Activated CD8-positive, alpha-beta memory T cell treated with anti-CD3 and anti-CD28 coated beads for 4 hours (primary cell): ENCODE measurements at regions not wholly inside any gene's neighbourhood (a gene's known extent, or its start where the extent isn't known, plus 50 kb on each side); places are given as distances from the start of the nearest gene placed in this dataset.
"Not testable (repeated sequence)": the region's sequence is repeated elsewhere in the genome, so short reads cannot be mapped to it uniquely, and the experiment has no call there.

ENCODE experiments used
- DNase-seq, 2 donors: peaks; one replicate each; pipeline ENCODE4 v3.0.0-alpha.2; 2020; ENCODE audit warnings: low read depth in 2 of 2

- DNase-seq: not testable (repeated sequence)
These were observed 159.4 kb downstream of the SKIDA1 start for GRCh38 chr10:21366108-21366507.

GRCh38 chr10:21364196-21365114 lies 161.0 kb downstream of the SKIDA1 start:
- no peak for DNase-seq

GRCh38 chr10:21363731-21364104 lies 161.8 kb downstream of the SKIDA1 start:
- DNase-seq: no peak

DNA sequence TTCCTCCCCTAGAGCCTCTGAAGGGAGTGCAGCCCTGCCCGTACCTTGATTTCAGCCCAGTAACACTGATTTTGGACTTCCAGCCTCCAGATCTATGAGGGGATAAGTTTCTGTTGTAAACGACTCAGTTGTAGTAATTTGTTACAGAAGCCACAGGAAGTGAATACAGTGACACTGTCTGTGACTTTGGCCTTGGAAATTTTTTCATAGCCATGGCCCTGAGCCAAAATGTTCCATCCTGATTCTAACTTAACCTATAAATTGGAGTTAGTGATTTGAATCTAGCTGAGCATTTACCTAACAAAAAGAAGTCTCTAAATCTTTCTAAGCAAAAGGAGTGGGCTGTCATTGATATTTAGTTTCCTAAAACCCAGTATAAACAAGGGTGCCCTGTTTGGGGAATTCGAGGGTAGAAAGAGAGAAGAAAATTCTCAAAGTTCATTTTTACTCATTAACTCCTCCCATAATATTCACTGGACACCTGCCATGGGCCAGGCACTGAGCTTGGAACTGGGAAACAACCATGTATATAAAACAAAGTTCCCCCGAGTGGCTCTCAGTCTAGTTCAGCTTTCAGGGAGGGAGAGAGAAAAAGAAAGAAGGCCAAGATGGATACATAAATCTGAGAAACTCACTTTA lies 162.3 kb downstream of the SKIDA1 start:
- DNase-seq: no peak

DNA sequence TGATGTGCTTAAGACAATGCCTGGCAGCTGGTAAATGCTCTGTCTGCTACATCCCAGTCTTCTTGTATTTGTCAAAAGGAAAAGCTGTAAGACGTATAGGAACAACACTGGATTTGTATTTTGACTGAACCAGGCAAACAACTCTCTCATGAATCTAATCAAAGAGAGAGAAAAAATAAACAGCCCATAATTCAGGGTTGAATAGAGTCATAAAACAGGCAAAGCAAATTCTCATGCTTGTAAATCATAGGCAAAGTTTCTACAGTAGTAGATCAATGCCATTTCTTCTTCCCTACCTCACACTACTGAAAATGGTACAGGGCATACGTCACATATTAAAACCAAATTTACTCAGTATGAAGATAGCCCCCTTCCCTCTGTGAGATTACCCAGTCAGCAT lies 166.3 kb downstream of the SKIDA1 start:
- DNase-seq: no peak

DNA sequence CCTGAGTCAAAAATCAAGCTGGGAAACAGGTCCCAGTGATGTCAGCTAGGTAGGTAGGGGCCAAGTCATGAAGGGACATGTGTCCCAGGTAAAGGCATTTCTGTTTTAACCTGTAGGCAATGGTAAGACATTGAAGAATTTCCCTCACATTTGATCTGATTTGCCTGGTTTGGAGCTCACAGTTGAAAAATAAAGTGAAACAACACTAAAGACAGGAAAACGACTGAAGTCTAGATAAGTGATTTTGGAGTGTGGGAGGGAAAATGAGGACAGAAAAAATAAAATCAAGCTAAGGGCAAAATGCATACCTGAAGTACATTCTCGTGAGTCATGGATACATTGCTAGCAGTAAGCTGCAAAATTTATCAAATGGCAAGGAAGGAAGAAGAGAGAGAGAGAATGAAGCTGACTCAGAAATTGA lies 169.9 kb downstream of the SKIDA1 start:
- DNase-seq: no peak

GRCh38 chr10:21352886-21353285 lies 172.6 kb downstream of the SKIDA1 start:
- no peak for DNase-seq

DNA sequence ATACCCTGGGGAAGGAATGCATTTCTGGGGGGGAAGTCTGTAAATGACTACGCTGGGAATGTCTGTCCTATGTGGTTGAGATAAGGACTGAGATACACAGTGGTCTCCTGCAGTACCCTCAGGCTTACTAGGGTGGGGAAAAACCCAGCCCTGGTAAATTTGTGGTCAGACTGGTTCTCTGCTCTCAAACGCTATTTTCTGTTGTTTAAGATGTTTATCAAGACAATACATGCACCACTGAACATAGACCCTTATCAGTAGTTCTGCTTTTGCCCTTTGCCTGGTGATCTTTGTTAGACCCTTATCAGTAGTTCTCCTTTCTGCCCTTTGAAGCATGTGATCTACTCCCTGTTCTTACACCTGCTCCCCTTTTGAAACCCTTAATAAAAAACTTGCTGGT lies 173.9 kb downstream of the SKIDA1 start:
- not testable (repeated sequence) for DNase-seq

DNA sequence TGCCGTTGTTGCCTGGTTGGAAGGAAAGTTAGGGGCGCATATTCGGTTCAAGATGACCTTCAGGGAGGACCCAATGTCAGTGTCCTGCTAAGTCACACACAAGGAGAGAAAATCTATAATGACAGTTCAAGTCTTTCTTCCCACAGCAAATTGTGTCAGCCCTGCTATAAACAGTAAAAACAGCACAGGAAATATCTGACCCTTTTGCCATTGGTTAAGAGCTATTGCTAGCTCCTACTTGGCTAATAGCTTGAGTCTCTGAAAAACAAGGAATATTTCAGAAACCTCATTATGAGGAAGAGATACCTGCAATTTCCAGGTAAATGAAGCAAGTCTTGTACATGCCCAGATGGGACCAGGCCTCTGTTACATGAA lies 175.6 kb downstream of the SKIDA1 start:
- DNase-seq: no peak

DNA sequence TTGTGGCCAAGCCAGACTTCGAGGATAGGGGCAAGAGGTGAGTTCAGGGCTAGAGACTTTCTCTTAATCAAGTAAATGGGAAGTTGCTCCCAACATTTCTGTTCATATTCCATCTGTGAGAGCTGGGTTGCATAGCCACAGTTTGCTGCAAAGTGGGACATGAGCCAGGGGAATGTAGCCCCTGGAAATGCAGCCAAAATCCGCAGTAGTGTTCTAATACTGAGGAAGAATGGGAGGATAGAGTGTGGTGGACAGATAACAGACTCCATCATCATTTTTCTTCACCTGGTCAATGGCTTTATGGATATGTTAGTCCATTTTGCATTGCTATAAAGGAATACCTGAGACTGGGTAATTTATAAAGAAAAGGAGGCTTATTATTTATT lies 177.7 kb downstream of the SKIDA1 start:
- DNase-seq: no peak

DNA sequence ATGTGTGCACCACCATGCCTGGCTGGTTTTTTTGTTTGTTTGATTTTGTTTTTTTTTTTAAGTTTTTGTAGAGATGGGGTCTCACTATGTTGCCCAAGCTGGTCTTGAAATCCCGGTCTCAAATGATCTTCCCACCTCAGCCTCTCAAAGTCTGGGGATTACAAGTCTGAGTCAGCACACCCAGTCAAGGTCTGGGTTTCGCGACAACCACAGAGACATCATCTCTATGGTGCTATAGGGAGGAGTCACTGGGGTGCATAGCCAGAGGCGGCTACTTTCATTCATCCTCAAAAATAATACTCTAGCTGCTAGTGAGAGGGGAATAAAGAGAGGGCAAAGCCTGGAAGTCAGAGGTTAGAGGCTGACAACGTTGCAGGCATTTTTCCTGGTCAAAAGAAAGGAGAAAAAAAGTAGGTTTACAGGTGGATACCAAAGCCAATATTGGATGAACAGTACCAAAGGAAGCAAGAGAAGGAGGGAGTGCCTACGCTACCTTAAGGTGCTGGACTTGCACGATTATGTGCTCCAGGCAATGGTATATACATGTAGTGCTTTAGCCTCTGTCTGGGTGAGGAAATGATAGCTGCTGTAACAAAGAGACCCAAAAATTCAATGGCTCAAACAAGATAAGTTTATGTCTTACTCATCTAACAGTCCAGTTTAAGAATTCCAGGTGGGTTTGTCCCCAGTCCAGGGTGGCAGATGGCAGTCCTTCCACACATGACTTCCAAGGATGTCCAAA lies 178.3 kb downstream of the SKIDA1 start:
- DNase-seq: no peak

GRCh38 chr10:21343087-21343486 lies 182.4 kb downstream of the SKIDA1 start:
- DNase-seq: no peak

DNA sequence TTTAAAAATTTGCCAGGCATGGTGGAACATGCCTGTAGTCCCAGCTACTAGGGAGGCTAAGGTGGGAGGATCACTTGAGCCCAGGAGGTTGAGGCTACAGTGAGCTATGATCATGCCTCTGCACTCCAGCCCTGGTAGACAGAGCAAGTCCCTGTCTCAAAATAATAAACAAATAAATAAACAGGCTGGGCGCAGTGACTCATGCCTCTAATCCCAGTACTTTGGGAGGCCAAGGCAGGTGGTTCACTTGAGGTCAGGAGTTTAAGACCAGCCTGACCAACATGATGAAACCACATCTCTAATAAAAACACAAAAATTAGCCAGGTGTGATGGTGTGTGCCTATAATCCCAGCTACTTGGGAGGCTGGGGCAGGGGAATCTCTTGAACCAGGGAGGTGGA lies 183.0 kb downstream of the SKIDA1 start:
- not testable (repeated sequence) for DNase-seq

- DNase-seq: no peak
These were observed 185.2 kb downstream of the SKIDA1 start for GRCh38 chr10:21340331-21340730.

- DNase-seq: no peak
These were observed 188.2 kb downstream of the SKIDA1 start for GRCh38 chr10:21337171-21337792.

- DNase-seq: no peak
These were observed 188.9 kb downstream of the SKIDA1 start for GRCh38 chr10:21336476-21337170.

DNA sequence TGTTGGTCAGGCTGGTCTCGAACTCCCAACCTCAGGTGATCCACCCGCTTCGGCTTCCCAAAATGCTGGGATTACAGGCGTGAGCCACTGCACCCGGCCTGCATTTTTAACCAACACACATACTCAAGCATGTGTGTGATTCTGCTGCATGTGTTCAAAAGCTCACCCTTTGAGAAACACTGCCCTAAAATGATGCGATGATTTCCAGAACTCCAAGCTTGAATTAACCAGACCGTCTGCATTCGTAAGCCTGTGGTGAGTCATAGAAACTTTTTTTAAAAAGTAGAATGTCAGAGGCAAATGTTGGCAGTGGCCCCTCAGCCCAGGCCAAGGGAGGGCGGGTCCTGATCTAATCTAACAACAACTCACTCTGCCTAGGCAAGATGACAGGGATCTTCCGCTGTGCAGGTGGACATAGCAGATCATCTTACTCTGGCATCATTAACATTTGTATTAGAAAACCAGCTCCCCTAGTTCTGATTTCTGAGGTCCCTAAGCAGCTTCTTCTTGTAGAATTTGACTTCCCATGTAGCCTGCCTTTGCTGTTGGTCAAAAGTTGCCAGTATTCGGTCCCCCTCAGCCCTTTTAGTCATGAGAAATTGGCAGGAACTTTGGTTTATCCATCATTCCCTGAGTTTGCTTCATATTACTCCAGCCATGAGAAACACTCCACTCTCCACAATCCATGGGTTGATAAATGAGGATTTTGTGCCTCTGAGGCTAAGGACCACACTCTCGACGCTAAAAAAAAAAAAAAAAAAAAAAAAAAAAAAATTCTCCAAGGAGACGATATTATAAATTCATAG lies 190.4 kb downstream of the SKIDA1 start:
- no peak for DNase-seq

DNA sequence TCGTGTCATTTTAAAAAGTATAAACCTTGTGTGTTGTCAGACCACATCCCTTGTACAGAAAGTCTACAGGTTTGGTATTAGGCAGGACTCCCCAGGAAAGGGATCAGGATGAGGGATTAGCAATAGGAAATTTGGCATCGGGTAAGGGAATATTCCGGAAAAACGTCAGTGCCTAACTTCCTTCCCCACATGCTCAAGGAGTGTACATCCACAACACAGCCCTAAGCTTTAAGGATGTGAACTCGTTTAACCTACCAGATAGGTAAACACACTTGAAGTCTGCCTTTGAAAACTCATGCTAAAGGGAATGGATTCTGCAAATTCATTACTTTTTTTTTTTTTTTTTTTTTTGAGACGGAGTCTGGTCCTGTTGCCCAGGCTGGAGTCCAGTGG lies 194.9 kb downstream of the SKIDA1 start:
- DNase-seq: no peak

- DNase-seq: no peak
These were observed 195.4 kb downstream of the SKIDA1 start for GRCh38 chr10:21329995-21330627.

DNA sequence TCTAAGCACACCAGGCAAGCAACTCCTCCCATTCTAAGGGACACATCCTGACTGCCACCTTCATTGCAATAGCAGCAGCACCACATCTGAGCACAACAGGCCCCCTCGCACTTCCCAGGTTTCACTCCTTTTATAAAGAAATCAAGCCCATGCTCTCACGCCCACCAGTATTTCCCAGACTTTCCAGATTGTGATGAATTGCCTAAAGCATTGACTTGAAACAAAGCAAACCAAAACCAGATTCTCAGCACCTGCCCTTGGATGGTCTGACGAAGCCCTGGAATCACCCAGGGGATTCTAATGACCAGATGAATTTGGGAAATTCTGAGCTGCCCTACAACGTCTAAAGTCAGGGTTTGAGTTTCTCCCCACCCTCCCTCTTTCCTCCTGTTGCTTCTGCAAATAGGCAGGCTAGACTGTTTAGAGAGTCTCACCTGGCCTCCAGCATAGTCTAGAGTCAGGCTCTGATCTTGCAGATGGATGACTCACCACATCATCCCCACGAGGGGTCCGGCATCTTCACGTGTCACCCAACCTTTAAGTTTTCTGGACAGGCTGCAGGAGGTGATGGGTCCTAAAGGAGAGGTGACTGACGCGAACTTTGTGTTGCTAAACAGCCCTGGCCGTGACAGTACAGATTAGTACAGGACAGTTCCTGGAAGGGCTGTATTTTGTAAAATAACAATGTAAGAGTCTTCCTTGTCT lies 198.0 kb downstream of the SKIDA1 start:
- DNase-seq: no peak
